GM23338 (cell line): ENCODE measurements at regions not wholly inside any gene's neighbourhood (a gene's known extent, or its start where the extent isn't known, plus 50 kb on each side); places are given as distances from the start of the nearest gene placed in this dataset.

Source experiments
- ATAC-seq: fragments of 200-7000 bp; cut with Tn5 transposase; 3 replicates; pipeline ENCODE4 v1.9.1; 2020
- DNase-seq: peaks from one replicate; pipeline ENCODE4 v3.0.0-alpha.2; 2015; ENCODE audit warnings: low spot score
- H2AFZ ChIP-seq: fragments of 200-600 bp; sonication (generic); 2 replicates; pipeline ENCODE4 v1.8.0; 2016; ENCODE audit warnings: antibody characterized with exemption, mild to moderate bottlenecking, moderate library complexity
- H3F3A ChIP-seq: fragments of 200-600 bp; sonication (generic); replicated peaks from 2 replicates; pipeline ENCODE4 v1.8.0; 2017; ENCODE audit warnings: antibody characterized with exemption, mixed run types, low read depth
- H3K27ac ChIP-seq: fragments of 200-600 bp; sonication (generic); 2 replicates; pipeline ENCODE4 v1.6.1; 2016; ENCODE audit warnings: low read depth
- H3K27me3 ChIP-seq: fragments of 200-600 bp; sonication (generic); 2 replicates; pipeline ENCODE4 v1.8.0; 2016; ENCODE audit warnings: mild to moderate bottlenecking, mixed run types, moderate library complexity; ENCODE audit not compliant: insufficient read depth
- H3K36me3 ChIP-seq: fragments of 200-600 bp; sonication (generic); 2 replicates; pipeline ENCODE4 v1.8.0; 2016; ENCODE audit warnings: mild to moderate bottlenecking; ENCODE audit not compliant: insufficient read depth
- H3K4me1 ChIP-seq: fragments of 200-600 bp; sonication (generic); 2 replicates; pipeline ENCODE4 v1.8.0; 2016; ENCODE audit warnings: mild to moderate bottlenecking, moderate library complexity; ENCODE audit not compliant: insufficient read depth
- H3K4me2 ChIP-seq: fragments of 200-600 bp; sonication (generic); 2 replicates; pipeline ENCODE4 v1.7.1; 2017; ENCODE audit warnings: mixed run types
- H3K4me3 ChIP-seq: fragments of 200-600 bp; sonication (generic); 2 replicates; pipeline ENCODE4 v1.6.1; 2016; ENCODE audit warnings: mixed run types
- H3K79me2 ChIP-seq: fragments of 200-600 bp; sonication (generic); replicated peaks from 2 replicates; pipeline ENCODE4 v1.8.0; 2017; ENCODE audit warnings: mild to moderate bottlenecking; ENCODE audit not compliant: insufficient read depth
- H3K9me2 ChIP-seq: fragments of 200-600 bp; sonication (generic); 2 replicates; pipeline ENCODE4 v1.8.0; 2017; ENCODE audit not compliant: insufficient read depth
- H4K20me1 ChIP-seq: fragments of 200-600 bp; sonication (generic); replicated peaks from 2 replicates; pipeline ENCODE4 v1.8.0; 2017; ENCODE audit warnings: mild to moderate bottlenecking; ENCODE audit not compliant: insufficient read depth
- H3K27ac Mint-ChIP-seq: 2 replicates; pipeline ENCODE4 v1.8.0; 2020; ENCODE audit warnings: inconsistent platforms, mild to moderate bottlenecking, moderate library complexity, mixed read lengths
- H3K27me3 Mint-ChIP-seq: 3 replicates; pipeline ENCODE4 v1.8.0; 2022; ENCODE audit warnings: low read depth, mild to moderate bottlenecking, moderate library complexity, mixed read lengths, inconsistent platforms; ENCODE audit not compliant: insufficient read depth, poor library complexity
- H3K36me3 Mint-ChIP-seq: 3 replicates; pipeline ENCODE4 v1.8.0; 2021; ENCODE audit warnings: low read depth, mild to moderate bottlenecking, inconsistent platforms, moderate library complexity, mixed read lengths
- H3K4me1 Mint-ChIP-seq: 3 replicates; pipeline ENCODE4 v1.8.0; 2020; ENCODE audit warnings: mild to moderate bottlenecking, inconsistent platforms, mixed read lengths
- H3K4me3 Mint-ChIP-seq: 3 replicates; pipeline ENCODE4 v1.8.0; 2021; ENCODE audit warnings: moderate library complexity, mild to moderate bottlenecking, inconsistent platforms, mixed read lengths
- H3K9me3 Mint-ChIP-seq: 3 replicates; pipeline ENCODE4 v1.8.0; 2020; ENCODE audit warnings: moderate library complexity, mild to moderate bottlenecking, inconsistent platforms, mixed read lengths
- CREB1 ChIP-seq: fragments of 250-450 bp; sonication (Bioruptor Pico); IDR thresholded peaks from 2 replicates; pipeline ENCODE4 v1.5.0; 2020; ENCODE audit warnings: low read depth, mild to moderate bottlenecking, moderate library complexity
- EZH2 ChIP-seq: fragments of 200-600 bp; sonication (generic); IDR thresholded peaks from one replicate; pipeline ENCODE4 v1.8.0; 2017; ENCODE audit warnings: antibody characterized with exemption, mild to moderate bottlenecking, low read depth; ENCODE audit not compliant: unreplicated experiment
- EZH2phosphoT487 ChIP-seq: fragments of 200-600 bp; sonication (generic); IDR thresholded peaks from one replicate; pipeline ENCODE4 v1.8.1; 2018; ENCODE audit warnings: antibody characterized with exemption; ENCODE audit not compliant: unreplicated experiment
- JUNB ChIP-seq: IDR thresholded peaks from one replicate; pipeline ENCODE4 v1.6.1; 2016; ENCODE audit warnings: antibody characterized with exemption; ENCODE audit not compliant: unreplicated experiment
- NANOG ChIP-seq: IDR thresholded peaks from 2 replicates; pipeline ENCODE4 v1.6.1; 2016; ENCODE audit warnings: antibody characterized with exemption, borderline replicate concordance
- POLR2AphosphoS5 ChIP-seq: IDR thresholded peaks from 2 replicates; pipeline ENCODE4 v1.6.1; 2016; ENCODE audit warnings: antibody characterized with exemption, low read depth
- ZNF114 ChIP-seq: fragments of 250-450 bp; sonication (Bioruptor Pico); IDR thresholded peaks from 2 replicates; pipeline ENCODE4 v1.5.0; 2020; ENCODE audit warnings: mild to moderate bottlenecking, moderate library complexity
- ZNF331 ChIP-seq: fragments of 250-450 bp; sonication (Bioruptor Pico); IDR thresholded peaks from 2 replicates; pipeline ENCODE4 v1.5.0; 2020; ENCODE audit warnings: low read depth, mild to moderate bottlenecking, moderate library complexity
- ZNF462 ChIP-seq: fragments of 250-450 bp; sonication (Bioruptor Pico); IDR thresholded peaks from 2 replicates; pipeline ENCODE4 v1.5.0; 2020; ENCODE audit warnings: mild to moderate bottlenecking, moderate library complexity

- no peak overlapping the region for H3K4me3 ChIP-seq
- no peaks in the 10 kb centered on the region for H3K36me3 ChIP-seq
- H3F3A ChIP-seq, result no peaks in the 10 kb centered on the region
- H2AFZ ChIP-seq, result no peak overlapping the region
- Mint-ChIP-seq H3K27me3 (peaks cover 2% of the 10 kb centered on the region), H3K4me1 (peaks cover 1% of the 10 kb centered on the region), H3K9me3 (no peaks in the 10 kb centered on the region; the same call in 1 of the 3 replicates), H3K4me3 (no peak overlapping the region), H3K27ac (no peak overlapping the region), H3K36me3 (no peaks in the 10 kb centered on the region)
- DNase-seq, result no peak
- H3K27me3 ChIP-seq, result no peaks in the 10 kb centered on the region
- no peaks in the 10 kb centered on the region for H3K79me2 ChIP-seq
- no peak overlapping the region for H3K4me2 ChIP-seq
- H4K20me1 ChIP-seq, result no peaks in the 10 kb centered on the region
- no peak for TF ChIP-seq ZNF462 (CRISPR knock-in tag)
- TF ChIP-seq EZH2, result no peak
- no peak for TF ChIP-seq NANOG
- TF ChIP-seq ZNF114, result no peak
- TF ChIP-seq EZH2phosphoT487, result no peak
- no peak for TF ChIP-seq POLR2AphosphoS5
- TF ChIP-seq CREB1 (CRISPR knock-in tag), result no peak
- TF ChIP-seq JUNB, result no peak
- no peak for TF ChIP-seq ZNF331
- no peak overlapping the region for H3K27ac ChIP-seq
- peaks cover 15% of the 10 kb centered on the region for H3K9me2 ChIP-seq
- ATAC-seq, result no peak
- no peaks in the 10 kb centered on the region for H3K4me1 ChIP-seq
Measured at GRCh38 chr12:19666070-19666469, 226.8 kb downstream of the AEBP2 start.
